Endothelial cell of umbilical vein (primary cell): ENCODE measurements at regions not wholly inside any gene's neighbourhood (a gene's known extent, or its start where the extent isn't known, plus 50 kb on each side); places are given as distances from the start of the nearest gene placed in this dataset.

Experiments used
- BruUV-seq: library from RNA; stranded (reverse); fragments of 400-500 nt; replicated peaks from 2 replicates; lab custom pipeline; 2021; lab: Mats Ljungman, UMichigan
- CTCF ChIA-PET: fragments of 300-600, 350-600 bp; sonication (Branson Sonifier 250); formaldehyde crosslinking; loops from one replicate; lab custom pipeline; 2021; ENCODE audit warnings: antibody characterized with exemption, inconsistent platforms; lab: Charles Lee
- POLR2A ChIA-PET: fragments of 300-600, 350-600 bp; sonication (Branson Sonifier 250); formaldehyde crosslinking; loops from one replicate; lab custom pipeline; 2021; ENCODE audit warnings: antibody characterized with exemption, inconsistent platforms; lab: Charles Lee
- DNase-seq: peaks from one replicate; pipeline ENCODE4 v3.0.0-alpha.2; 2011; ENCODE audit warnings: low read depth, low spot score
- FAIRE-seq: peaks from 2 replicates; lab custom pipeline; 2011; peaks lifted over from hg19 to GRCh38; lab: Jason Lieb, UNC
- H2AFZ ChIP-seq: 2 replicates; pipeline ENCODE4 v1.6.0; 2012; ENCODE audit warnings: low read depth, low read length, control low read depth, inconsistent platforms
- H3K27ac ChIP-seq: 2 replicates; pipeline ENCODE4 v1.5.1; 2011; ENCODE audit warnings: low read depth, mild to moderate bottlenecking, control low read depth, low read length, moderate library complexity; ENCODE audit not compliant: insufficient read depth
- H3K27me3 ChIP-seq, 2 experiments: 2 replicates each; pipeline versions ENCODE4 v1.6.0 to v1.6.1; 2011; ENCODE audit warnings: low read length in 2 of 2, mixed read lengths in 1 of 2; ENCODE audit not compliant: control insufficient read depth in 2 of 2, insufficient read depth in 2 of 2
- H3K36me3 ChIP-seq, 2 experiments: 2 replicates in 1 of 2; 3 replicates in 1 of 2; pipeline ENCODE4 v1.5.1; 2011; ENCODE audit warnings: low read length in 2 of 2, mild to moderate bottlenecking in 1 of 2, moderate library complexity in 1 of 2; ENCODE audit not compliant: control insufficient read depth in 2 of 2, insufficient read depth in 2 of 2; ENCODE audit errors: extremely low read depth in 1 of 2
- H3K4me1 ChIP-seq: 3 replicates; pipeline ENCODE4 v1.5.1; 2011; ENCODE audit warnings: mild to moderate bottlenecking, low read length; ENCODE audit not compliant: control insufficient read depth, insufficient read depth; ENCODE audit errors: extremely low read depth
- H3K4me2 ChIP-seq: 2 replicates; pipeline ENCODE4 v1.6.1; 2011; ENCODE audit warnings: low read length, control low read depth, mixed read lengths; ENCODE audit not compliant: insufficient read depth
- H3K4me3 ChIP-seq, 3 experiments: fragments of 200-600 bp in 1 of 3; sonication (generic), shearing (Covaris generic) in 1 of 3; replicated peaks in 1 of 3; 2 replicates each; pipeline ENCODE4 v1.5.1; 2011 to 2016; ENCODE audit warnings: control low read depth in 3 of 3, low read length in 3 of 3, mild to moderate bottlenecking in 2 of 3, inconsistent platforms in 1 of 3, low read depth in 1 of 3, moderate library complexity in 1 of 3; ENCODE audit not compliant: insufficient read depth in 1 of 3
- H3K79me2 ChIP-seq: 2 replicates; pipeline ENCODE4 v1.6.0; 2012; ENCODE audit warnings: low read length, inconsistent platforms; ENCODE audit not compliant: control insufficient read depth, insufficient read depth
- H3K9ac ChIP-seq: replicated peaks from 2 replicates; pipeline ENCODE3; 2011; ENCODE audit warnings: low read length, control low read depth; ENCODE audit not compliant: insufficient read depth; ENCODE audit errors: extremely low read depth
- H3K9me1 ChIP-seq: replicated peaks from 3 replicates; pipeline ENCODE4 v1.6.0; 2011; ENCODE audit warnings: mild to moderate bottlenecking, low read length; ENCODE audit not compliant: control insufficient read depth, insufficient read depth; ENCODE audit errors: extremely low read depth
- H3K9me3 ChIP-seq: replicated peaks from 2 replicates; pipeline ENCODE4 v1.5.1; 2012; ENCODE audit warnings: low read length, inconsistent platforms; ENCODE audit not compliant: control insufficient read depth, insufficient read depth
- H4K20me1 ChIP-seq: replicated peaks from 2 replicates; pipeline ENCODE3; 2011; ENCODE audit warnings: mild to moderate bottlenecking, low read length; ENCODE audit not compliant: control insufficient read depth, insufficient read depth; ENCODE audit errors: extremely low read depth
- EZH2 ChIP-seq: IDR thresholded peaks from 2 replicates; pipeline ENCODE4 v1.6.1; 2012; ENCODE audit warnings: borderline replicate concordance, low read depth, mild to moderate bottlenecking, moderate library complexity, low read length, inconsistent platforms; ENCODE audit not compliant: severe bottlenecking
- FOS ChIP-seq: IDR thresholded peaks from 2 replicates; pipeline ENCODE4 v1.6.1; 2011; ENCODE audit warnings: mild to moderate bottlenecking, low read length, moderate library complexity, borderline replicate concordance; ENCODE audit not compliant: insufficient read depth
- GATA2 ChIP-seq: IDR thresholded peaks from 2 replicates; pipeline ENCODE4 v1.7.0; 2011; ENCODE audit warnings: low read depth, mild to moderate bottlenecking, moderate library complexity, mixed read lengths, low read length; ENCODE audit not compliant: insufficient read length, insufficient read depth
- JUN ChIP-seq: IDR thresholded peaks from 2 replicates; pipeline ENCODE4 v1.6.1; 2011; ENCODE audit warnings: borderline replicate concordance, low read depth; ENCODE audit not compliant: insufficient read length, insufficient read depth
- MYC ChIP-seq: IDR thresholded peaks from one replicate; pipeline ENCODE4 v1.6.1; 2011; ENCODE audit warnings: mild to moderate bottlenecking, low read depth, low read length
- POLR2A ChIP-seq: IDR thresholded peaks from 2 replicates; pipeline ENCODE4 v1.6.1; 2012; ENCODE audit warnings: low read depth, mild to moderate bottlenecking, control low read depth, low read length
- POLR2AphosphoS5 ChIP-seq: IDR thresholded peaks from 2 replicates; pipeline ENCODE4 v1.6.1; 2012; ENCODE audit warnings: low read depth, mild to moderate bottlenecking, control low read depth, low read length, moderate library complexity; ENCODE audit not compliant: insufficient read depth
- dilution Hi-C: fragments of 300-500 bp; cut with MboI; formaldehyde crosslinking; loops from one replicate; pipeline ENCODE4 v1.15.0; 2019; ENCODE audit warnings: low sequenced_read_pairs; ENCODE audit not compliant: extremely low pct_ligation_motif_present
- intact Hi-C: fragments of 100-400 bp; cut with micrococcal nuclease; formaldehyde crosslinking; loops from one replicate; pipeline ENCODE4 v1.10.0; 2022
- TF ChIP-seq, protein P1 (sequence below), 2 donors: IDR thresholded peaks; 1 replicate in 1 of 2; 2 replicates in 1 of 2; pipeline ENCODE4 v1.5.1; 2011; ENCODE audit warnings: low read length in 2 of 2, mild to moderate bottlenecking in 2 of 2, moderate library complexity in 2 of 2, control low read depth in 1 of 2, inconsistent platforms in 1 of 2, low read depth in 1 of 2; ENCODE audit not compliant: insufficient read depth in 1 of 2; ENCODE audit errors: extremely low read depth in 1 of 2
- TF ChIP-seq, protein P2 (sequence below): IDR thresholded peaks from 2 replicates; pipeline ENCODE4 v1.6.1; 2011; ENCODE audit not compliant: insufficient read depth, insufficient read length

DNA sequence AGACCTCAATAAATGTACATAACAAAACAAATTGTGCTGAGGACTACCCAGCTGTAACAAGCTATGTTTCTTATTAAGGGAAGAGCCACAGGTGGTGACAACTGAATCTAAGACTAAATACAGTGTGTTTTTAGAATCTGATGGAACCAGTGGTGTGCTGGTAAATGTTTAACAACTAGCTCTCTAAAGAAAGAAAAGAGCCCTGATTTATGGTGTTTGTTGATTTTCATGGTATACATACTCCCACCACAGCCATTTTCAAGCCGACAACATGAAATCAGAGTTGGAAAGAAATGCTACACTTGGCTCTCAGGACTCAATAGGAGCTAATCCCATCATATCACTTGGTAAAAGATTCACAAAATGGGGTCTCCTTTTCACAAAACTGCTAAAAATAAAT is 89.8 kb upstream of the FNDC3B start:
- H3K79me2 ChIP-seq: no peaks in the 10 kb centered on the region
- H3K9me3 ChIP-seq: no peaks in the 10 kb centered on the region
- intact Hi-C loops (no loop called here), dilution Hi-C loops (no loop called here)
- H2AFZ ChIP-seq: no peak overlapping the region
- DNase-seq (no peak), FAIRE-seq (no peak)
- H3K4me3 ChIP-seq: no peak overlapping the region
- BruUV-seq: no TSS peak
- no peaks in the 10 kb centered on the region for H4K20me1 ChIP-seq
- CTCF ChIA-PET: interaction anchor here (1.0 kb wide), 1 partner anchor 383 kb away, joined by 3 read pairs; no protein-coding TSS in a partner anchor
- H3K27me3 ChIP-seq: no peaks in the 10 kb centered on the region
- POLR2A ChIA-PET: interaction anchor here (0.6 kb wide), 1 partner anchor 28 kb away, joined by 3 read pairs; no protein-coding TSS in a partner anchor
- H3K27ac ChIP-seq: no peak overlapping the region
- TF ChIP-seq POLR2A (no peak), MYC (no peak), POLR2AphosphoS5 (no peak), GATA2 (no peak), FOS (no peak), EZH2 (no peak), JUN (no peak)
- TF ChIP-seq, protein P1, sequence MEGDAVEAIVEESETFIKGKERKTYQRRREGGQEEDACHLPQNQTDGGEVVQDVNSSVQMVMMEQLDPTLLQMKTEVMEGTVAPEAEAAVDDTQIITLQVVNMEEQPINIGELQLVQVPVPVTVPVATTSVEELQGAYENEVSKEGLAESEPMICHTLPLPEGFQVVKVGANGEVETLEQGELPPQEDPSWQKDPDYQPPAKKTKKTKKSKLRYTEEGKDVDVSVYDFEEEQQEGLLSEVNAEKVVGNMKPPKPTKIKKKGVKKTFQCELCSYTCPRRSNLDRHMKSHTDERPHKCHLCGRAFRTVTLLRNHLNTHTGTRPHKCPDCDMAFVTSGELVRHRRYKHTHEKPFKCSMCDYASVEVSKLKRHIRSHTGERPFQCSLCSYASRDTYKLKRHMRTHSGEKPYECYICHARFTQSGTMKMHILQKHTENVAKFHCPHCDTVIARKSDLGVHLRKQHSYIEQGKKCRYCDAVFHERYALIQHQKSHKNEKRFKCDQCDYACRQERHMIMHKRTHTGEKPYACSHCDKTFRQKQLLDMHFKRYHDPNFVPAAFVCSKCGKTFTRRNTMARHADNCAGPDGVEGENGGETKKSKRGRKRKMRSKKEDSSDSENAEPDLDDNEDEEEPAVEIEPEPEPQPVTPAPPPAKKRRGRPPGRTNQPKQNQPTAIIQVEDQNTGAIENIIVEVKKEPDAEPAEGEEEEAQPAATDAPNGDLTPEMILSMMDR (IDR thresholded peaks at IDR 0.05; ENCODE audit: extremely low read depth in 1 of 2, insufficient read depth in 1 of 2, low read depth in 1 of 2, low read length in 2 of 2): no peak
- TF ChIP-seq, protein P2, sequence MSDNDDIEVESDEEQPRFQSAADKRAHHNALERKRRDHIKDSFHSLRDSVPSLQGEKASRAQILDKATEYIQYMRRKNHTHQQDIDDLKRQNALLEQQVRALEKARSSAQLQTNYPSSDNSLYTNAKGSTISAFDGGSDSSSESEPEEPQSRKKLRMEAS: no peak
- H3K4me1 ChIP-seq: peaks cover 17% of the 10 kb centered on the region
- H3K36me3 ChIP-seq: no peaks in the 10 kb centered on the region
- H3K9me1 ChIP-seq: no peaks in the 10 kb centered on the region
- H3K9ac ChIP-seq: no peak overlapping the region
- no peak overlapping the region for H3K4me2 ChIP-seq
